Kidney epithelial cell (primary cell): ENCODE measurements at regions not wholly inside any gene's neighbourhood (a gene's known extent, or its start where the extent isn't known, plus 50 kb on each side); places are given as distances from the start of the nearest gene placed in this dataset.
"Not testable (repeated sequence)": the region's sequence is repeated elsewhere in the genome, so short reads cannot be mapped to it uniquely, and the experiment has no call there.

Source experiments
- DNase-seq: peaks from one replicate; pipeline ENCODE4 v3.0.0-alpha.2; 2010; ENCODE audit warnings: low read depth
- H3K27me3 ChIP-seq: 2 replicates; pipeline ENCODE4 v1.6.0; 2011; ENCODE audit warnings: low read length; ENCODE audit not compliant: control insufficient read depth, insufficient read depth
- H3K36me3 ChIP-seq: 2 replicates; pipeline ENCODE4 v1.5.1; 2011; ENCODE audit warnings: low read length; ENCODE audit not compliant: control insufficient read depth, insufficient read depth
- H3K4me3 ChIP-seq: 2 replicates; pipeline ENCODE4 v1.5.1; 2011; ENCODE audit warnings: low read depth, mild to moderate bottlenecking, control low read depth, low read length

GRCh38 chr15:30688684-30689083, 62.8 kb downstream of the ARHGAP11B start:
- not testable (repeated sequence) for H3K4me3 ChIP-seq, H3K36me3 ChIP-seq, H3K27me3 ChIP-seq, DNase-seq

- not testable (repeated sequence) for H3K36me3 ChIP-seq, DNase-seq, H3K27me3 ChIP-seq, H3K4me3 ChIP-seq
Observed at GRCh38 chr15:30690153-30690552, 64.2 kb downstream of the ARHGAP11B start.

GRCh38 chr15:30695811-30696210, 69.9 kb downstream of the ARHGAP11B start:
- DNase-seq, H3K27me3 ChIP-seq, H3K4me3 ChIP-seq, H3K36me3 ChIP-seq: not testable (repeated sequence)

GRCh38 chr15:30696439-30697314, 70.7 kb downstream of the ARHGAP11B start:
- not testable (repeated sequence) for DNase-seq, H3K27me3 ChIP-seq, H3K4me3 ChIP-seq, H3K36me3 ChIP-seq

GRCh38 chr15:30697315-30697685, 71.4 kb downstream of the ARHGAP11B start:
- H3K27me3 ChIP-seq = not testable (repeated sequence)

GRCh38 chr15:30700006-30700597, 74.2 kb downstream of the ARHGAP11B start:
- not testable (repeated sequence) for H3K36me3 ChIP-seq, H3K27me3 ChIP-seq, DNase-seq, H3K4me3 ChIP-seq

More at GRCh38 chr15:30697315-30697685, 71.4 kb downstream of the ARHGAP11B start:
- not testable (repeated sequence) for H3K4me3 ChIP-seq, DNase-seq, H3K36me3 ChIP-seq

- H3K4me3 ChIP-seq, H3K27me3 ChIP-seq, DNase-seq, H3K36me3 ChIP-seq: not testable (repeated sequence)
Observed at GRCh38 chr15:30707976-30708685, 82.2 kb downstream of the ARHGAP11B start.

GRCh38 chr15:30708809-30709208, 82.9 kb downstream of the ARHGAP11B start:
- DNase-seq, H3K4me3 ChIP-seq, H3K27me3 ChIP-seq, H3K36me3 ChIP-seq: not testable (repeated sequence)

GRCh38 chr15:30718038-30718643, 92.2 kb downstream of the ARHGAP11B start:
- not testable (repeated sequence) for DNase-seq, H3K36me3 ChIP-seq, H3K4me3 ChIP-seq, H3K27me3 ChIP-seq

GRCh38 chr15:30719363-30719762, 93.4 kb downstream of the ARHGAP11B start:
- not testable (repeated sequence) for H3K4me3 ChIP-seq, H3K36me3 ChIP-seq, H3K27me3 ChIP-seq, DNase-seq

- not testable (repeated sequence) for H3K4me3 ChIP-seq, DNase-seq, H3K36me3 ChIP-seq, H3K27me3 ChIP-seq
Observed at GRCh38 chr15:30720825-30721224, 94.9 kb downstream of the ARHGAP11B start.

GRCh38 chr15:30721529-30721928, 95.6 kb downstream of the ARHGAP11B start:
- not testable (repeated sequence) for H3K27me3 ChIP-seq, H3K4me3 ChIP-seq, DNase-seq, H3K36me3 ChIP-seq

- not testable (repeated sequence) for H3K27me3 ChIP-seq, H3K4me3 ChIP-seq, H3K36me3 ChIP-seq, DNase-seq
Observed at GRCh38 chr15:30723540-30724175, 97.7 kb downstream of the ARHGAP11B start.

- not testable (repeated sequence) for H3K27me3 ChIP-seq, DNase-seq, H3K4me3 ChIP-seq, H3K36me3 ChIP-seq
Observed at GRCh38 chr15:30729880-30730590, 104.1 kb downstream of the ARHGAP11B start.
